ENCODE measurements at regions not wholly inside any gene's neighbourhood (a gene's known extent, or its start where the extent isn't known, plus 50 kb on each side); places are given as distances from the start of the nearest gene placed in this dataset.
"Not testable (repeated sequence)": the region's sequence is repeated elsewhere in the genome, so short reads cannot be mapped to it uniquely, and the experiment has no call there.

GRCh38 chr10:64316833-64317232 is 795.6 kb downstream of the REEP3 start:
- no CpG with 5 or more reads among the region's 3 CpGs for WGBS (ENCODE audit: insufficient coverage)

GRCh38 chr10:64320448-64320847 is 799.2 kb downstream of the REEP3 start:
- Histone ChIP-seq H3K4me3 (ENCODE audit: low read length) (no peak overlapping the region), H3K9me3 (replicated peaks; ENCODE audit: control insufficient read depth, low read depth, low read length) (no peaks in the 10 kb centered on the region), H3K36me3 (ENCODE audit: control insufficient read depth, insufficient read depth, low read length) (no peaks in the 10 kb centered on the region), H3K27me3 (ENCODE audit: control insufficient read depth, insufficient read depth, low read length) (no peaks in the 10 kb centered on the region), H3K4me1 (ENCODE audit: control insufficient read depth, insufficient read depth, low read length) (no peaks in the 10 kb centered on the region), H3K27ac (ENCODE audit: low read length) (no peak overlapping the region)
- no peak for DNase-seq
- 60% methylated on average over 1 of the region's 6 CpGs for WGBS (ENCODE audit: insufficient coverage)

More at GRCh38 chr10:64316833-64317232, 795.6 kb downstream of the REEP3 start:
- Histone ChIP-seq H3K27me3 (ENCODE audit: control insufficient read depth, insufficient read depth, low read length) (no peaks in the 10 kb centered on the region), H3K27ac (ENCODE audit: low read length) (no peak overlapping the region), H3K36me3 (ENCODE audit: control insufficient read depth, insufficient read depth, low read length) (no peaks in the 10 kb centered on the region), H3K4me3 (ENCODE audit: low read length) (no peak overlapping the region), H3K9me3 (replicated peaks; ENCODE audit: control insufficient read depth, low read depth, low read length) (no peaks in the 10 kb centered on the region), H3K4me1 (ENCODE audit: control insufficient read depth, insufficient read depth, low read length) (no peaks in the 10 kb centered on the region)
- DNase-seq, result no peak

- H3K4me1 ChIP-seq (ENCODE audit: control insufficient read depth, insufficient read depth, low read length), result no peaks in the 10 kb centered on the region
- no peaks in the 10 kb centered on the region for H3K36me3 ChIP-seq (ENCODE audit: control insufficient read depth, insufficient read depth, low read length)
- no CpG with 5 or more reads among the region's 5 CpGs for WGBS (ENCODE audit: insufficient coverage)
- no peak overlapping the region for H3K27ac ChIP-seq (ENCODE audit: low read length)
- no peak overlapping the region for H3K4me3 ChIP-seq (ENCODE audit: low read length)
- DNase-seq, result no peak
- no peaks in the 10 kb centered on the region for H3K27me3 ChIP-seq (ENCODE audit: control insufficient read depth, insufficient read depth, low read length)
- no peaks in the 10 kb centered on the region for H3K9me3 ChIP-seq (replicated peaks; ENCODE audit: control insufficient read depth, low read depth, low read length)
Observed at GRCh38 chr10:64329510-64329909, 808.3 kb downstream of the REEP3 start.

- Histone ChIP-seq H3K36me3 (ENCODE audit: control insufficient read depth, insufficient read depth, low read length) (no peaks in the 10 kb centered on the region), H3K27me3 (ENCODE audit: control insufficient read depth, insufficient read depth, low read length) (no peaks in the 10 kb centered on the region), H3K9me3 (replicated peaks; ENCODE audit: control insufficient read depth, low read depth, low read length) (no peaks in the 10 kb centered on the region), H3K4me1 (ENCODE audit: control insufficient read depth, insufficient read depth, low read length) (no peaks in the 10 kb centered on the region), H3K4me3 (ENCODE audit: low read length) (no peak overlapping the region), H3K27ac (ENCODE audit: low read length) (no peak overlapping the region)
- no CpG with 5 or more reads among the region's 1 CpG for WGBS (ENCODE audit: insufficient coverage)
- peak; percentile 34 for DNase-seq
Observed at GRCh38 chr10:64332551-64332950, 811.4 kb downstream of the REEP3 start.

GRCh38 chr10:64334084-64334483 is 812.9 kb downstream of the REEP3 start:
- Histone ChIP-seq H3K4me1 (ENCODE audit: control insufficient read depth, insufficient read depth, low read length) (no peaks in the 10 kb centered on the region), H3K9me3 (replicated peaks; ENCODE audit: control insufficient read depth, low read depth, low read length) (no peaks in the 10 kb centered on the region), H3K36me3 (ENCODE audit: control insufficient read depth, insufficient read depth, low read length) (no peaks in the 10 kb centered on the region), H3K27me3 (ENCODE audit: control insufficient read depth, insufficient read depth, low read length) (no peaks in the 10 kb centered on the region), H3K27ac (ENCODE audit: low read length) (no peak overlapping the region), H3K4me3 (ENCODE audit: low read length) (no peak overlapping the region)
- no CpG with 5 or more reads among the region's 4 CpGs for WGBS (ENCODE audit: insufficient coverage)
- DNase-seq, result no peak

GRCh38 chr10:64344211-64344610 is 823.0 kb downstream of the REEP3 start:
- no peak overlapping the region for H3K27ac ChIP-seq (ENCODE audit: low read length)
- no peaks in the 10 kb centered on the region for H3K27me3 ChIP-seq (ENCODE audit: control insufficient read depth, insufficient read depth, low read length)
- no peak for DNase-seq
- no peak overlapping the region for H3K4me3 ChIP-seq (ENCODE audit: low read length)
- H3K4me1 ChIP-seq (ENCODE audit: control insufficient read depth, insufficient read depth, low read length), result no peaks in the 10 kb centered on the region
- H3K36me3 ChIP-seq (ENCODE audit: control insufficient read depth, insufficient read depth, low read length), result no peaks in the 10 kb centered on the region
- H3K9me3 ChIP-seq (replicated peaks; ENCODE audit: control insufficient read depth, low read depth, low read length), result no peaks in the 10 kb centered on the region
- no CpG with 5 or more reads among the region's 1 CpG for WGBS (ENCODE audit: insufficient coverage)

- Histone ChIP-seq H3K9me3 (replicated peaks; ENCODE audit: control insufficient read depth, low read depth, low read length) (no peaks in the 10 kb centered on the region), H3K36me3 (ENCODE audit: control insufficient read depth, insufficient read depth, low read length) (no peaks in the 10 kb centered on the region), H3K4me1 (ENCODE audit: control insufficient read depth, insufficient read depth, low read length) (no peaks in the 10 kb centered on the region), H3K4me3 (ENCODE audit: low read length) (no peak overlapping the region), H3K27me3 (ENCODE audit: control insufficient read depth, insufficient read depth, low read length) (no peaks in the 10 kb centered on the region), H3K27ac (ENCODE audit: low read length) (no peak overlapping the region)
- DNase-seq, result no peak
Observed at GRCh38 chr10:64345856-64346255, 824.7 kb downstream of the REEP3 start.

- Histone ChIP-seq H3K4me1 (ENCODE audit: control insufficient read depth, insufficient read depth, low read length) (no peaks in the 10 kb centered on the region), H3K27ac (ENCODE audit: low read length) (no peak overlapping the region), H3K9me3 (replicated peaks; ENCODE audit: control insufficient read depth, low read depth, low read length) (no peaks in the 10 kb centered on the region), H3K4me3 (ENCODE audit: low read length) (no peak overlapping the region), H3K27me3 (ENCODE audit: control insufficient read depth, insufficient read depth, low read length) (no peaks in the 10 kb centered on the region), H3K36me3 (ENCODE audit: control insufficient read depth, insufficient read depth, low read length) (no peaks in the 10 kb centered on the region)
- WGBS (ENCODE audit: insufficient coverage), result 83% methylated on average over 1 of the region's 5 CpGs
- DNase-seq, result no peak
Observed at GRCh38 chr10:64346389-64346788, 825.2 kb downstream of the REEP3 start.

- H3K27ac ChIP-seq (ENCODE audit: low read length), result no peak overlapping the region
- H3K36me3 ChIP-seq (ENCODE audit: control insufficient read depth, insufficient read depth, low read length), result no peaks in the 10 kb centered on the region
- 66% methylated on average over 3 of the region's 3 CpGs for WGBS (ENCODE audit: insufficient coverage)
- H3K27me3 ChIP-seq (ENCODE audit: control insufficient read depth, insufficient read depth, low read length), result no peaks in the 10 kb centered on the region
- H3K4me3 ChIP-seq (ENCODE audit: low read length), result no peak overlapping the region
- H3K9me3 ChIP-seq (replicated peaks; ENCODE audit: control insufficient read depth, low read depth, low read length), result no peaks in the 10 kb centered on the region
- H3K4me1 ChIP-seq (ENCODE audit: control insufficient read depth, insufficient read depth, low read length), result no peaks in the 10 kb centered on the region
- no peak for DNase-seq
Observed at GRCh38 chr10:64350665-64351064, 829.5 kb downstream of the REEP3 start.

GRCh38 chr10:64358907-64359306 is 837.7 kb downstream of the REEP3 start:
- H3K9me3 ChIP-seq (replicated peaks; ENCODE audit: control insufficient read depth, low read depth, low read length), result no peaks in the 10 kb centered on the region
- WGBS (ENCODE audit: insufficient coverage), result 42% methylated on average over 2 of the region's 4 CpGs
- peak; percentile 38 for DNase-seq
- no peaks in the 10 kb centered on the region for H3K36me3 ChIP-seq (ENCODE audit: control insufficient read depth, insufficient read depth, low read length)
- H3K27ac ChIP-seq (ENCODE audit: low read length), result no peak overlapping the region
- H3K4me1 ChIP-seq (ENCODE audit: control insufficient read depth, insufficient read depth, low read length), result no peaks in the 10 kb centered on the region
- no peaks in the 10 kb centered on the region for H3K27me3 ChIP-seq (ENCODE audit: control insufficient read depth, insufficient read depth, low read length)
- no peak overlapping the region for H3K4me3 ChIP-seq (ENCODE audit: low read length)

GRCh38 chr10:64360240-64360639 is 839.0 kb downstream of the REEP3 start:
- 79% methylated on average over 5 of the region's 6 CpGs for WGBS (ENCODE audit: insufficient coverage)
- H3K36me3 ChIP-seq (ENCODE audit: control insufficient read depth, insufficient read depth, low read length); H3K4me3 ChIP-seq (ENCODE audit: low read length); DNase-seq; H3K27ac ChIP-seq (ENCODE audit: low read length); H3K27me3 ChIP-seq (ENCODE audit: control insufficient read depth, insufficient read depth, low read length); H3K9me3 ChIP-seq (replicated peaks; ENCODE audit: control insufficient read depth, low read depth, low read length); H3K4me1 ChIP-seq (ENCODE audit: control insufficient read depth, insufficient read depth, low read length): not testable (repeated sequence)
